Activated T-helper 1 cell treated with anti-CD3 and anti-CD28 coated beads, Interleukin-12 subunit alpha, Interleukin-12 subunit beta, Interleukin-2, Interleukin-4 antibody, amounts not matched to agents 30 ng/mL and 10 ng/mL and 1 ng/mL, durations not matched to agents 14 hours and 24 hours and 36 hours (primary cell): ENCODE measurements at regions not wholly inside any gene's neighbourhood (a gene's known extent, or its start where the extent isn't known, plus 50 kb on each side); places are given as distances from the start of the nearest gene placed in this dataset.

Experiments
- DNase-seq: peaks from one replicate; pipeline ENCODE4 v3.0.0; 2021; ENCODE audit warnings: low spot score
- H3K27ac Mint-ChIP-seq: one replicate; pipeline ENCODE4 v1.8.0; 2021; ENCODE audit warnings: mild to moderate bottlenecking, mixed read lengths
- H3K27me3 Mint-ChIP-seq: one replicate; pipeline ENCODE4 v1.8.0; 2022; ENCODE audit warnings: mild to moderate bottlenecking, moderate library complexity, mixed read lengths; ENCODE audit not compliant: insufficient read depth
- H3K36me3 Mint-ChIP-seq: one replicate; pipeline ENCODE4 v1.8.0; 2021; ENCODE audit warnings: low read depth, mixed read lengths
- H3K4me1 Mint-ChIP-seq: one replicate; pipeline ENCODE4 v1.8.0; 2021; ENCODE audit warnings: low read depth, mixed read lengths
- H3K4me3 Mint-ChIP-seq: one replicate; pipeline ENCODE4 v1.8.0; 2021; ENCODE audit warnings: mild to moderate bottlenecking, moderate library complexity, mixed read lengths
- H3K9me3 Mint-ChIP-seq: one replicate; pipeline ENCODE4 v1.8.0; 2021; ENCODE audit warnings: mixed read lengths
- intact Hi-C: fragments of 100-400 bp; cut with micrococcal nuclease; formaldehyde crosslinking; loops from one replicate; pipeline ENCODE4 v1.15.1; 2024

DNA sequence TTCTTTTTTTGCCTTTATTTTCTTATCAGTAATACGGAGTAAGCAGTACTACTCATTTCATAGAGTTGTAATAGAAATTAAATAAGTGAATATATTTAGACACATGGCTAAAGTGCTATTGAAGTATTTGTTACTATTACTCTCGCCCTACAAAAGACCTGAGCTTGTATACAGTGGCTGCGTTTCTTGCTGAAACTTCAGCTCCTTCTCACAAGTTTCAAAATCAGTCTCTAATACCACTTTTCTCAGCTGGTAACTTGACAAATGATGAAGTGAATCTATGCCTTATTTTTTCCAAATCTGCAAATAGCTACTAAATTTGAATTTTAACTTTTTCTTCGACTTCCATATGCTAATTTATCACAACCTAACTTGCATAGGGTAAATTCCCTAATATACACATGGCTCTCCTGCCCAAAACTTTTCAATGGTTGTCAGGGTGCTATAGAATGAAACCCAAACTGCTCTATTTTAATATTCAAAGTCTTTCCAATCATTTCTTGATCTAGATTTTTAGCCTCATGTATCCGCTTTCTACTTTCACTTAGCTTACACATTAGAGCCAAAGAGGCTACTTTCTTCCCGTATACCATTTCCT lies 347.8 kb upstream of the GULP1 start:
- no peak overlapping the region for H3K27ac Mint-ChIP-seq
- no peaks in the 10 kb centered on the region for H3K9me3 Mint-ChIP-seq
- no peaks in the 10 kb centered on the region for H3K36me3 Mint-ChIP-seq
- no peaks in the 10 kb centered on the region for H3K27me3 Mint-ChIP-seq
- intact Hi-C loops, result no loop called here
- H3K4me1 Mint-ChIP-seq, result no peaks in the 10 kb centered on the region
- H3K4me3 Mint-ChIP-seq, result no peak overlapping the region
- DNase-seq, result no peak

DNA sequence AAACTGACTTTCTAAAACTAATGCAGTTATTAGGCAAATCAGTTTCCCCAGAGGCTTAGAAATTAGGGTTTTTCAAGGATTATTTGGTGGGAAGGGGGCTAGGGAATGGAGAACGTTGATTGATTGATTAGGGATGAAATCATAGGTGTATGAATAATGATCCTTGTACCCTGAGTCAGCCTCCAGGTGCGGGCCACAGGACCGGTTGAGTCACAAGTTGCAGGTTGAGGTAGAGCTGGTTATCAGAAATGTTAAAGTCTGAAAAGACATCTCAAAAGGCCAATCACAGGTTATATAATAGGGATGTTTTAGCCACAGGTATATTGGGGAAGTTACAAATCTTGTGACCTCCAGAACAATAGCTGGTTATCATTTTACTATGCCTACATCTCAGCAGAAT lies 341.8 kb upstream of the GULP1 start:
- intact Hi-C loops, result no loop called here
- Mint-ChIP-seq H3K27me3 (no peaks in the 10 kb centered on the region), H3K27ac (no peak overlapping the region), H3K4me1 (no peaks in the 10 kb centered on the region), H3K36me3 (no peaks in the 10 kb centered on the region), H3K4me3 (no peak overlapping the region), H3K9me3 (peaks cover 13% of the 10 kb centered on the region)
- DNase-seq, result no peak

DNA sequence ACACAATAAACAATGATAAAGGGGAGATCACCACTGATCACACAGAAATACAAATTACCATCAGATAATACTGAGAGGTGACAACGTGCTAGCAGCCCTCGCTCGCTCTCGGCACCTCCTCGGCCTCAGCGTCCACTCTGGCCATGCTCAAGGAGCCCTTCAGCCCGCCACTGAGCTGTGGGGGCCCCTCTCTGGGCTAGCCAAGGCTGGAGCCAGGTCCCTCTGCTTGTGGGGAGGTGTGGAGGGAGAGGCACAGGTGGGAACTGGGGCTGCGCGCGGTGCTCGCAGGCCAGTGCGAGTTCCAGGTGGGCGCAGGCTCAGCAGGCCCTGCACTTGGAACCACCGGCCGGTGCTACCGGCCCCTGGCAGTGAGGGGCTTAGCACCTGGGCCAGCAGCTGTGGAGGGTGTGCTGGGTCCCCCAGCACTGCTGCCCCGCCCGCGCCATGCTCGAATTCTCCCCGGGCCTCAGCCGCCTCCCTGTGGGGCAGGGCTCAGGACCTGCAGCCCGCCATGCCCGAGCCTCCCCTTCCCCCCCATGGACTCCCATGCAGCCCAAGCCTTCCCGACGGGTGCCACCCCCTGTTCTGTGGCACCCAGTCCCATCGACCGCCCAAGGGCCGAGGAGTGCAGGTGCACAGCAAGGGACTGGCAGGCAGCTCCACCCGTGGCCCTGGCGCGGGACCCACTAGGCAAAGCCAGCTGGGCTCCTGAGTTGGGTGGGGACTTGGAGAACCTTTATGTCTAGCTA lies 340.0 kb upstream of the GULP1 start:
- H3K36me3 Mint-ChIP-seq, result no peaks in the 10 kb centered on the region
- DNase-seq, result no peak
- intact Hi-C loops, result no loop called here
- no peak overlapping the region for H3K27ac Mint-ChIP-seq
- H3K9me3 Mint-ChIP-seq, result peaks cover 13% of the 10 kb centered on the region
- no peaks in the 10 kb centered on the region for H3K4me1 Mint-ChIP-seq
- H3K27me3 Mint-ChIP-seq, result no peaks in the 10 kb centered on the region
- no peak overlapping the region for H3K4me3 Mint-ChIP-seq

DNA sequence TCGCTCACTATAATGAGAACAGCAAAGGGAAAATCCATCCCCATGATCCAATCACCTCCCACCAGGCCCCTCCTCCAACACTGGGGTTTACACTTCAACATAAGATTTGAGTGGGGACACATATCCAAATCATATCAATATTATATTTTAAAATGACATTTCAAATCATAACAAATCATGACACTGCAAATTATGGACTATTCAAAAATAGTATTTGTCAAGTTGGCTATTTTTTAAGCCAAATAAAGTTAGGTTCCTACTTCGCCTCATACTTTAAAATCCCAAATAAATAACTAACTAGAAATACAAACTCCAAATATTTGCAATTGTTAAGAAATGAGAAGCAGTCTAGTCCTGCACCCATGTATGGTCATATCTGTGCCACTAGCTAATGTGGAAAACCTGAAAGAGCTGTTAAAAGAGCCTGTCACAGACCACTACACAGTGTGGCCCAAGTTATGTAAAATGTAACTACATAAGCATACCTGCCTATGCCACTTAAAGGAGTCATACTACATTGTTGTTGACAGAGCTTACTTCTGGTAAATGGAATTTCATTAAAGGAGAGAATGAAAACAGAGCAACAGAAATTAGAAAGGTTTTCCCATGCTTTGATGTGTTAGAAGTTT lies 334.7 kb upstream of the GULP1 start:
- H3K27ac Mint-ChIP-seq, result no peak overlapping the region
- H3K4me1 Mint-ChIP-seq, result no peaks in the 10 kb centered on the region
- no peak overlapping the region for H3K4me3 Mint-ChIP-seq
- intact Hi-C loops, result no loop called here
- no peaks in the 10 kb centered on the region for H3K36me3 Mint-ChIP-seq
- no peaks in the 10 kb centered on the region for H3K27me3 Mint-ChIP-seq
- peaks cover 5% of the 10 kb centered on the region for H3K9me3 Mint-ChIP-seq
- no peak for DNase-seq

DNA sequence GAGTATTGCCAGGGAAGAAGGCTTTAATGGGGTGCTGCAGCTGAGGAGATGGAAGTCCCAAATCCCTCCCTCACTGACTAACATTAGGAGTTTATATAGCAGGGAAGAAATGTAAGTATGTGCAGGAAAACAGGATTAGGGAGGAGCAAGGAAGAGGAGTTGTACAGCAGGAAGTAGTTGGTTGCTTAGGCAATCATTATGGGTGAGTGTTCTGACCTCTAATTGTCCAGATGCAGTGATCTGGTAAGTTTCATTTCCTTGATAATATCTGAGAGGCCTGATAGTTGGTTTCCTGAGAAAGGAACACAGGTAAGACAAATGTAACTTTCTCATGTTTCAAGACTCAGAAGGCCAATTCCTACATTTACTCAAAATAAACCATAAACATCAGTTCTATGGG lies 331.9 kb upstream of the GULP1 start:
- intact Hi-C loops, result no loop called here
- Mint-ChIP-seq H3K27ac (no peak overlapping the region), H3K36me3 (no peaks in the 10 kb centered on the region), H3K27me3 (no peaks in the 10 kb centered on the region), H3K9me3 (no peaks in the 10 kb centered on the region), H3K4me1 (no peaks in the 10 kb centered on the region), H3K4me3 (no peak overlapping the region)
- DNase-seq, result no peak

DNA sequence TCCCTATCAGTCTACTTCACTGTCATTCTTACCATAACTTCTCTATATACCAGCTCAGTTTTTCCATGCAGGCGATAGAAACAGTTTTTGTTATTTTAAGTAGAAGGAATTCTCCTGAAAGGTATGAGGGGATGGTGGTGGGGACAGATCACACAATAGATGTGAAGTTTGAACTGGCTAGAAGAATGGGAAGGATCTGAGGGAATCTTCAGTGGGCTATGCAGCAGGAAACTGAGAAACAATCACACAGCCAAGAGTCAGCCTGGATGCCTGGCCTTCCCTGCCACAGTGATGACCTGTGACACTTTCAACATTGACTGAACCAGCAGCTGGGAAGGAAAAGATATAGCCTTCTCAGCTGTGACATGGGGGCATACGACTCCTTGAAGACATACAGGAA lies 329.1 kb upstream of the GULP1 start:
- Mint-ChIP-seq H3K27ac (no peak overlapping the region), H3K4me1 (no peaks in the 10 kb centered on the region), H3K4me3 (no peak overlapping the region), H3K27me3 (no peaks in the 10 kb centered on the region), H3K36me3 (no peaks in the 10 kb centered on the region), H3K9me3 (no peaks in the 10 kb centered on the region)
- intact Hi-C loops, result no loop called here
- no peak for DNase-seq

DNA sequence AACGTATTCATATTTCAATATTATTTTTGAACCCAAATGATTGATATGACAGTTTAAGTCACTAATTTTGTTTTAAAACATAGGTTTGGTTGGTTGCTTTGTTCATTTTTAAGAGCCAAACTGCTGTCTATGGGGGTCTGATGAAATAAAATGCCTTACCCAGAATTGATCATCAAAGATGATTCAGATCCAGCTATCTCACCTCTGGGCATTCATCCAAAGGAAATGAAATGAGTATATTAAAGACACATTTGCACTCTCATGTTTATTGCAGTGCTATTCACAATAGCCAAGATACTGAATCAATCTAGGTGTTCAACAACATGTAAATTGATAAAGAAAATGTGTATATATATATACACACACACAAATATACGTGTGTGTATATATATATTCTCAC lies 326.9 kb upstream of the GULP1 start:
- no peaks in the 10 kb centered on the region for H3K27me3 Mint-ChIP-seq
- H3K9me3 Mint-ChIP-seq, result no peaks in the 10 kb centered on the region
- H3K4me3 Mint-ChIP-seq, result no peak overlapping the region
- intact Hi-C loops, result no loop called here
- H3K36me3 Mint-ChIP-seq, result no peaks in the 10 kb centered on the region
- H3K27ac Mint-ChIP-seq, result no peak overlapping the region
- no peak for DNase-seq
- H3K4me1 Mint-ChIP-seq, result no peaks in the 10 kb centered on the region

DNA sequence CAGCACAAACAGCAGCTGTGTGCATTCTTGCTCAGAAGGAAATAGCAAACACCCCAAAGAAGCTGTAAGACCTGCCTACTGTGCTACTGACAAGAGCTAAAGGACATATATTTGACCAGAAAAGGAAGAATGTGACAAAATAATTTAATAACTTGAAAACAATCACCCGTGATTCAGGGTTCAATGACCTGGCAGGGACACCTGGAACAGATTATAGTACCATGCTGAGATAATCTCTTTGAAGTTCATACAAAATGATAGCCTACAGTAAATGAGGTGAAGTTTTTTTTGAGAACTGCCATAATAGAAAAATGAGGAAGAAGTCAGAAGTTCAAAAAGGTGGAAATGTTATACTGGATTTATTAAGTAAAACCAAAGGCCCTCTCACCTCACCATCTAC lies 324.8 kb upstream of the GULP1 start:
- H3K27ac Mint-ChIP-seq, result no peak overlapping the region
- H3K9me3 Mint-ChIP-seq, result no peaks in the 10 kb centered on the region
- no peaks in the 10 kb centered on the region for H3K27me3 Mint-ChIP-seq
- no peaks in the 10 kb centered on the region for H3K36me3 Mint-ChIP-seq
- intact Hi-C loops, result no loop called here
- no peak for DNase-seq
- no peak overlapping the region for H3K4me3 Mint-ChIP-seq
- no peaks in the 10 kb centered on the region for H3K4me1 Mint-ChIP-seq

DNA sequence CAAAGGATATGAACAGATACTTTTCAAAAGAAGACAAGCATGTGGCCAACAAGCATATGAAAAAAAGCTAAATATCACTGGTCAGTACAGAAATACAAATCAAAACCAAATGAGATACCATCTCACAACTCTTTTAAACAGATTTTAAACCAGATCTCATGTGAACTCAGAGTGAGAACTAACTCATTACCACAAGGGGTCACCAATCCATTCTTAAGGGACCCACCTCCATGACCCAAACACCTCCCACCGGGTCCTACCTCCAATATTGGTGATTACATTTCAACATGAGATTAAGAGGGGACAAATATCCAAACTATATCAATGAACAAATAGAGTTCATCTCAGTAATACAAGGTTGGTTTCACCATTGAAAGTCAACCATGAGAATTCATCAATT lies 319.8 kb upstream of the GULP1 start:
- no peaks in the 10 kb centered on the region for H3K4me1 Mint-ChIP-seq
- H3K4me3 Mint-ChIP-seq, result no peak overlapping the region
- no peaks in the 10 kb centered on the region for H3K9me3 Mint-ChIP-seq
- H3K27me3 Mint-ChIP-seq, result no peaks in the 10 kb centered on the region
- intact Hi-C loops, result no loop called here
- H3K27ac Mint-ChIP-seq, result no peak overlapping the region
- no peaks in the 10 kb centered on the region for H3K36me3 Mint-ChIP-seq
- DNase-seq, result no peak

DNA sequence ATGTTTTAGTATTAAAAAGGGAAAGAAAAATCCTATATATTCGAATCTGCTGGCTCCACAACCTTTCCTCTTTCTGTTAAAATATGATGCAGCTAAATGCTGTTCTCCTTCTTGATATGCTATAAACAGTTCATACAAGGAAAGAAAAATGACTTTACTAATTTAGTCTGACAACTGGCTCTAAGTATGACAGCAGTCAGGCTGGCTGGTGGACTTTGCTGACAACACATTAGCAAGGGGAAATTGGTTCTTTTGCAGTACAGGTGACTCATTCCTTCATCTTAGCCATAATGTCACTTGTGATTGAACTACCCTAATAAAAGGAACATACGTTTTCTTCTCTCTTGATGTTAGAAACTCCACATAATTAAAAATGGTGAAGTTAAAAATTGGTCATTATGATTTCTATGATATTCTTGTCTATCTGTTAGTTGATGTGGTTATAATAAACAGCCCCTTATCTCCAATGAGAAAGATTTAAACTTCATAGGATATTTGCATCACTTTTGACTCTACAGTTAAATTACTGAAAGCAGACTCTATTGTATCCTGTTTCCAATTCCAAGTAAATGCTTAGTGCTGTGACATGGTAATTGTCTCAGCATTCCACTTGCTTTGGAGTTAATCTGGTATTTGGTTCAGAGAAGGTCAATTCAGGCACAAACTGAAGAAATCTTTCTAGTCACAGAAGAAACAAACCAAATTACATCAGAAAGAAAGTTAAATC lies 315.3 kb upstream of the GULP1 start:
- no peaks in the 10 kb centered on the region for H3K27me3 Mint-ChIP-seq
- no peaks in the 10 kb centered on the region for H3K4me1 Mint-ChIP-seq
- DNase-seq, result no peak
- H3K9me3 Mint-ChIP-seq, result no peaks in the 10 kb centered on the region
- no peaks in the 10 kb centered on the region for H3K36me3 Mint-ChIP-seq
- H3K4me3 Mint-ChIP-seq, result no peak overlapping the region
- intact Hi-C loops, result no loop called here
- no peak overlapping the region for H3K27ac Mint-ChIP-seq

DNA sequence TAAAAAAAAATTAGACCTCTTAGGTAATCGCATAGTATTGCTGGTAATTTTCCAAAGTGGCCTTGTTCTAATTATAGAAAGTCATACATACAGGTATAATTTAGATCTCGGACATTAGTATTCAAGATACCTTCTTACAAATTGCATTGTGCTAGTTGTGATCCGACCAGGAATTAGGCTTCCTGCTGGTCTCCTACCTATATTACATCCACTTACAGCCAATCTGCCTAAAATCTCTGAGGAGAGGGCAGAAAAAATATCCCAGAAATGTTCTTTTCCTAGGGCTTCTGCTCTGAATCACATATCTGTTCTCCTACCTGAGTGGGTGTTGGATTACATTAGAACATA lies 314.7 kb upstream of the GULP1 start:
- Mint-ChIP-seq H3K36me3 (no peaks in the 10 kb centered on the region), H3K27me3 (no peaks in the 10 kb centered on the region), H3K9me3 (no peaks in the 10 kb centered on the region), H3K27ac (no peak overlapping the region), H3K4me1 (no peaks in the 10 kb centered on the region), H3K4me3 (no peak overlapping the region)
- intact Hi-C loops, result no loop called here
- DNase-seq, result no peak

DNA sequence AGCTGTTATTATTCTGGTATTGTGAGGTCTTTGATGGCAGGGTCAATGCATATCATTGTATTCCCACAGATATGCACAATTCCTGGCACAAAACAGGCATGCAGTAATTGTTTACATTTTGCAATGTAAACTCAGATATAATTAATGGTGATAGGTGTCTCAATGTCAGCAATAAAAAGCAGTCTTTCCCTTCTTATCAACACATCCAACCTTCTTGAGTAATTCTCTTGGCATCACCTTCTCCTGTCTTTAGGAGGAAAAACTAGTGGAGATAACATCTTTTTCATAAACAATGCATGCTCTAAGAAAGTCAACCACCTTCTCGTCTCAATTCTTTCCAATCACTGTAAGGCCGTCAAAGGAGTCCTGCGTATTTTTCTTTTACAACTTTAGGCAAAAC lies 313.3 kb upstream of the GULP1 start:
- Mint-ChIP-seq H3K27me3 (no peaks in the 10 kb centered on the region), H3K4me1 (no peaks in the 10 kb centered on the region)
- intact Hi-C loops, result no loop called here

DNA sequence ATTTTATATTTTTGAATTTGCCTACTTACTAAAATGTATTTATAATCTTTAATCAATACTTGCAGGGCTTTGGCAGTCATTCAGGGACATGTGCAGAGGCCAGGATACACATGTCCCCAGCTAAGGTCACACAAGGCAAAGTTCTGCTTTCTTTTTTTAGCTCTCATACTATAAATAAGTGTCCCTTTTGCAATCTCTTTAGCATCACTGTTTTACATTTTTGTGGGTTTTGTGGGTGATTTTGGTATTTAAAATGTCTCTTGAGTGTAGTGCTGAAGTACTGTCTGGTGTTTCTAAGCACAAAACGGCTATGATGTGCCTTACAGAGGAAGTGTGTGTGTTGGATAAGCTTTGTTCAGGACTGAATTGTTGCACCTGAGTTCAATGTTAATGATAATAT lies 309.0 kb upstream of the GULP1 start:
- intact Hi-C loops, result no loop called here
- Mint-ChIP-seq H3K27me3 (no peaks in the 10 kb centered on the region), H3K36me3 (no peaks in the 10 kb centered on the region), H3K4me1 (no peaks in the 10 kb centered on the region), H3K9me3 (no peaks in the 10 kb centered on the region), H3K27ac (no peak overlapping the region), H3K4me3 (no peak overlapping the region)
- DNase-seq, result no peak

More for the DNA sequence above, 313.3 kb upstream of the GULP1 start:
- DNase-seq, result no peak
- Mint-ChIP-seq H3K27ac (no peak overlapping the region), H3K4me3 (no peak overlapping the region), H3K36me3 (no peaks in the 10 kb centered on the region), H3K9me3 (no peaks in the 10 kb centered on the region)
